GM19324 (cell line): ENCODE measurements at regions not wholly inside any gene's neighbourhood (a gene's known extent, or its start where the extent isn't known, plus 50 kb on each side); places are given as distances from the start of the nearest gene placed in this dataset.
"Not testable (repeated sequence)": the region's sequence is repeated elsewhere in the genome, so short reads cannot be mapped to it uniquely, and the experiment has no call there.

Experiments
- ATAC-seq: cut with Tn5 transposase; IDR thresholded peaks from one replicate; pipeline ENCODE4 v1.9.1; 2021; ENCODE audit warnings: mild to moderate bottlenecking, moderate library complexity; ENCODE audit not compliant: unreplicated experiment, low FRiP score

DNA sequence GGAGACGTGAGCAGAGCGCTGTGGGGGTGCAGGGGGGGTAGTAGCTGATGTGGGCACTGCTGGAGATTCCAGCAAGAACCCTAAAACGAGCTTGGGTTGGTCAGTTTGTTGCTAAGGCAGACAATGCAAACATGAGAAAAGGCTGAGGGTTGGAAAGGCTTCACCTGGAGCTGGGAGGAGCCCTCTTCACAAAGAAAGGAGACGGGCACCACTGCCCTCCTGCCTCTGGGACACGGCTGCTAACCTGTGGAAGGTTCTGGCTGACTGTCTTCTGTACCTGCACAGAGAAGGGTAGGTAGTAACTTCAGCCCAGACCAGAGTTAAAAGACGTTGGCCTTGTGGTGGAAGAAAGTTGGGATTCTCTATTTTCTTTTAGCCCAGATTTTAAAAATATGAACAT is 108.7 kb downstream of the SUCLA2 start:
- ATAC-seq, result no peak

DNA sequence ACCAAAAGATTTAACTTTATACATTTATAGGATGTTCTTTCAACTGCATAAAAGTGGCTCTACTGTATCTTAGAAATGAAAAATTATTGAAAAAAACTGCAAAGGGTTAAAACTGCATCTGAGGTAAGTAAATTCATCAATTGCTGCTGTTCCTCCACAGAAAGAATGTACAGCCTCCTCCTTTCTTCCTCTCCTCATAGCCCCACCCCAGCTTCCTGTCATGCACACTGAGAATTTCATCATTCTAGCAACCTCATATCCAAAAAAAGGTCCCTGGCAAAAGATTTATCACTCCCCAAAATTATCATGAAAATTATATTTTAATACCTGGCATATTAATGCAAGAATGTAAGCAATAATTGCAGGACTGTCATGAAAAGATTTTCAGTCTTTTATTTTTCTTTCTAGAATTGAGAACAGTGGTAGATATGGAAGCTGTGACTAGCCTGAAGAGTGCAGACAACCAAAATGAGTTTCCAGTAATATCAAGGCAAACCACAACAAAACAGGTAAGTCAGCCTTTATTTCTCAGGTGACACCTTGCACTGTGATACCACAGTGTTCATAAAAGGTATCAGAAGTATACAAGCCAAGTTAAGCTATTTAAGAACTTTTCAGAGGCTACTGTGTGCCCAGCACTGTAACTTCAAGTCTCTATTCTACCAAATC is 110.8 kb downstream of the SUCLA2 start:
- no peak for ATAC-seq

DNA sequence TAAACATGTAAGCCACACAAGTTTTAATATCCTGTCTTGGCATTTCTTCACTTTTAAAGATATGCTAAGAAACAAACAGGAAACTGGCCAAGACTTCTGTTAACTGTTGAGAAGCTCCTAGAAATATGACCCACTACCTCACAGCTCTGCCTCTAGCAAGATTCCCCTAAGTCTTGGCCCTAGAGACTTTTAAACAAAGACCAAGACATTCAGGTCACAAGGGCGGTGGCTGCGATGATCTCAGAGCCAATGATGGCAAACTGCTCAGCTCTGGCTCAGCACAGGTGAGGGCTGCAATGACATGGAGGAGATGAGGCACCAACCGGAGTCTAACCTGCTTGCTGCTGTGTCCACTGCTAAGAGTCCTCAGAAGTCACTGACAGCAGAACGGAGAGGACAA is 114.8 kb downstream of the SUCLA2 start:
- no peak for ATAC-seq

DNA sequence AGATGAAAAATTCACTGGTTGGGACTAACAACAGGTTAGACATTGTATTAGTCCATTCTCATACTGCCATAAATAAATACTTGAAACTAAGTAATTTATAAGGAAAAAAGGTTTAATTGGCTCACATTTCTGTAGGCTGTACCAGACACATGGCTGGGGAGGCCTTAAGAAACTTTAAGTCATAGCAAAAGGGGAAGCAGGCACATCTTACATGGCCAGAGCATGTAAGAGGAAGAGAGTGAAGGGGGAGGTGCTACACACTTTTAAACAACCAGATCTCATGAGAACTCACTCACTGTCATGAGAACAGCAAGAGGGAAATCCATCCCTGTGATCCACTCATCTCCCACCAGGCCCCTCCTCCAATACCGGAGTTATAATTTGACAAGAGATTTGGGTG is 125.9 kb downstream of the SUCLA2 start:
- no peak for ATAC-seq

DNA sequence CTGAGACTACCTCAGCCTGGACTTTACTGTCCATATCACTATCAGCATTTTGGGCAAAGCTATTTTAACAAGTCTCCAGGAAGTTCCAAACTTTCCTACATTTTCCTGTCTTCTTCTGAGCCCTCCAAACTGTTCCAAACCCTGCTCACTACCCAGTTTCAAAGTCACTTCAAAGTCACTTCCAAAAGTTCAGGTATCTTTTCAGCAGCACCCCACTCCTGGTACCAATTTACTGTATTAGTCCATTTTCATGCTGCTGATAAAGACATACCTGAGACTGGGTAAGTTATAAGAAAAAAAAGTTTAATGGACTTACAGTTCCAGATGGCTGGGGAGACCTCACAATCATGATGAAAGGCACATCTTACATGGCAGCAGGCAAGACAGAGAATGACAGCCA is 127.1 kb downstream of the SUCLA2 start:
- not testable (repeated sequence) for ATAC-seq

DNA sequence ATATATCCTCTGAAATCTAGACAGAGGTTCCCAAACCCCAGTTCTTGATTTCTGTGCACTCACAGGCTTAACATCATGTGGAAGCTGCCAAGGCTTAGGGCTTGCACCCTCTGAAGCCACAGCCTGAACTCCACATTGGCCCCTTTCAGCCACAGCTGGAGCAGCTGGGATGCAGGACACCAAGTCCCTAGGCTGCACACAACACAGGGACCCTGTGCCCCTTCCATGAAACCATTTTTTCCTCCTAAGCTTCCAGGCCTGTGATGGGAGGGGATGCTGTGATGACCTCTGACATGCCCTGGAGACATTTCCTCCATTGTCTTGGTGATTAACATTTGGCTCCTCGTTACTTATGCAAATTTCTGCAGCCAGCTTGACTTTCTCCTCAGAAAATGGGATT is 127.8 kb downstream of the SUCLA2 start:
- not testable (repeated sequence) for ATAC-seq

DNA sequence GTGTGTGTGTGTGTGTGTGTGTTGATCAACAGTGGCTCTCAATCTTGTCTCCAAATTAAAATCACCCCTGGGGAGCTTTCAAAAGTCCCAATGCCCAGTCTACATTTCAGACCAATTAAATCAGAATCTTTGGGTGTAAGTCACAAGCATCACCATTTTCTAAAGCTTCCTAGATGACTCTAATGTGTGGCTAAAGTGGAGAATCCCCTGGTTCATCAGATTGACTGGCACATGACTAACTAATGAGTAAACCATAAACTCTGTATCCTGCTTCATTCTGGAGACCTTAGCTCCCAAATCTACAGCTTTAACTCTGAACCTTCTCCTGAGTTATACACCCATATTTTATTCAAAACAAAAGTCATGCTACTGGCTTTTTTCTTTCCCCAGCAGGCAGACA is 131.3 kb downstream of the SUCLA2 start:
- ATAC-seq, result no peak

DNA sequence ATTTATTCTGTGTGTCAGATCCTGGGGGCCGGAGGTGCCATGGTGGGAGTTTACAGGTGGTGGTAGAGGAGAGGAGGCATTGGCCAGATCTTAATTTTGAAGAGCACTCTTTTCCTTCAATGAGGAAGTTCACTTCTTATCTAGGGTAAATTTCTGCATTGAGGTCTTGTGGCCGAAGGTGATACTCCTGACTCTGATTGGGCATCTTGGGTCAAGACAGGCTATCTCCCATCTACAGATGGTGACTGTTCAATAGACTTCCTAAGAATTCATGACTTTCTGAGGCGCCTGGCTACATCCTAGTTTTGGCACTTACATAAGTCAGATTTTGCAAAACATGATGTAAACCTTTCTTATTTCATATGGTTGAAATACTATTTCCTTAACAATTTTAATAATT is 135.2 kb downstream of the SUCLA2 start:
- ATAC-seq, result no peak

DNA sequence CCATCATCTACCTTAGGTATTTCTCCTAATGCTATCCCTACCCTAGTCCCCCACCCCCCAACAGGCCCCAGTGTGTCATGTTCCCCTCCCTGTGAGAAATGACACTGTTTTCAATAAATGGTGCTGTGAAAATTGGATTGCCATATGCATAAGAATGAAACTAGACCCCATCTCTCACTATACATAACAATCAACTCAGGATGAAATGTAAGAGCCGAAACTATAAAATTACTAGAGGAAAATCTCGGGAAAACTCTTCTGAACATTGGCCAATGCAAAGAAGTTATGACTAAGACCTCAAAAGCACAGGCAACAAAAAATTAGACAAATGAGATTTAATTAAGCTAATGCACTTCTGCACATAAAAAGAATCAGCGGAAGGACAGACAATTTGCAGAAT is 138.2 kb downstream of the SUCLA2 start:
- no peak for ATAC-seq

DNA sequence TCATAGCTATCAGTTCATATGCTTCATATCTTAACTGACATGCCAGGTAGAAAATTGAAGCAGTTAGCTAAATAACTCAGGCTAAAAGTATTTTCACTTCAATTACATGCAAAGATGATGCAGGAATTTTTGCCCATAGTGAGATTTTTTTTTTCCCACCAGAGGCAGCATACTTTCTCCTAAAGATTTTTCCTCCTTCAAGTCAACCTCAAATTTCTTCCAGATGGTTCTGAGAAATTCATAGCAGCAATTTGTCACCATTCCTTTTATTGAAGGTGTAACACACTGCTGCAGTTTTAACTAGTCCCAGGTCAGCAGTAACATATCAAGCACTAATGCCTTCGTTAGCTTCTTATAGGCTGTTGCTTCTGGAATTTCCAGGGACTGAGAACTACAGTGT is 141.9 kb downstream of the SUCLA2 start:
- ATAC-seq, result no peak

DNA sequence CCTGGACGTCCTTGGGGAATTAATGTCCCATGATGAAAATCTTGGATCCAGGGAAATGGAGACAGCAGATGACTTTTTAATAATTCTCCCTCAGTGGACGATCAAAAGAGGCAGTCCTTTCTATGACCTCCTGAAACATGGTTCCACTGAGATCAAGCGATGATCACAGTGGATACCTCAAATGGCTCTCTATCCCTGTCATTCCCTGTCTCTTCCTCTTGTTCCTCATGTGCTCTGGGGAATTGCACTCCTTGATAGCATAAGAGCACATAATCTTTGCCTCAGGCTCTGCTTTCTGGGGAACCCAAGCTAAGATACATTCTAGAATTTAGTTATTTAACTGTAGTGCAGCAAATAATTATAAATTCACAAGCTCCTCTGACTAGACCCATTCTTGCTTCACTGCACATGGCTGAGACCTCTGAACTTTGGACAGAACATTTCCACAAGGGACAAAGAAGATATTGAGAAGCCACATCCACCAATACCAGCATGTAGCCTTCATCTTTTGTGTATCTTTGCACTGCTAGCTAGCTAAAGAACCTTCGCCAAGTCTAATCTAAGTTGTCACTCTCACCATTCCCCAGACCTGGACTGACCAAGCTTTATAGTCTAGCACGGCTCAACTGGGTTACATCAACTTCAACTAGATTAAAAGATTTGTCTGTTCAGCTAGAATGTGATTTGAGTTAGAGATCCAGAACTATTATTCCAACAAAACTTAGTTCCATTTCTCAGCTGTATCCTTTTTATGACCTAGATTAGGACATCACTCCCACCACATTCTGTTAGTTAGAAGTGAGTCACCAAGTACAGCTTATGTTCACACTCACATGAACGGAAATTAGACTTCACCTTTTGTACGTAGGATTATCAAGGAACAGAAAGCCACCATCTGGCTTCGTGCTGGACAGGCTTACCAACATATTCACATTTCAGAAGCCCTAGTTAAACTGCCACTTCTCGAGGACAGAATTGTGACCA is 142.7 kb downstream of the SUCLA2 start:
- ATAC-seq, result no peak

DNA sequence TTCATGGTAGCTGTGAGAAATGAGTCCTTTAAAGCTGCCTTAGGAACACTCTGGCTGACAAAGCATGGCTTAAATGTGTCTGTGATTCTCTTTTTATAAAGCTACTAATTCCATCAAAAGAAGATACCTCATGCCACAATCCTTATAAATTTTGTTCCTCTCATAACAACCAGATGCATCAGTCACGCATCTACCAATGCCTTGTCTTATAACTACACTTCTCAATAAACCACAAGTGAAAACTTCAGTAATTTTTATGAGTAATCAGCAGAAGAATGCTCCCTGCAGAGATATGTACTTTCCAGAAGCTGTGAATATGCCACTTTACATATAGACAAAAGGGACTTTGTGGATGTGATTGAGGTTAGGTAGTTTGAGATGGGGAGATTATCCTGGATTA is 147.8 kb downstream of the SUCLA2 start:
- ATAC-seq, result no peak

DNA sequence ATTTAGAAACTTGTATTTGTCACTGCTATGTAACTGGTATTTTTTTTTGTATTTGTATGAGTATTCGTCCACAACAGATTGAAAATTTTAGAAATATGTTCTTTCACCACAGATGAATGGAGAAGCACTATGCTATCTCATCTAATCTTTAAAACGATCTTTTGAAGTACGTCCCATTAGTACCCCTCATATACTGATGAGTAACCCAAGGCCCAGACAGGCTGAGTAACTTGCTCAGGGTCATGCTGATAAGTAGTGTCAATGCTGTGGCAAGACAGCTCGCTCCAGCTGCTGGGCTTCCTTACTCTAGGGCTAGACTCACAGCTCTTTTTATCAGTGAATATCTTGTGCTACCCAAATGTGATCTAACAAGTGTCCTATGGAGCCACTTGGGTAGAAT is 154.2 kb downstream of the SUCLA2 start:
- ATAC-seq, result no peak

DNA sequence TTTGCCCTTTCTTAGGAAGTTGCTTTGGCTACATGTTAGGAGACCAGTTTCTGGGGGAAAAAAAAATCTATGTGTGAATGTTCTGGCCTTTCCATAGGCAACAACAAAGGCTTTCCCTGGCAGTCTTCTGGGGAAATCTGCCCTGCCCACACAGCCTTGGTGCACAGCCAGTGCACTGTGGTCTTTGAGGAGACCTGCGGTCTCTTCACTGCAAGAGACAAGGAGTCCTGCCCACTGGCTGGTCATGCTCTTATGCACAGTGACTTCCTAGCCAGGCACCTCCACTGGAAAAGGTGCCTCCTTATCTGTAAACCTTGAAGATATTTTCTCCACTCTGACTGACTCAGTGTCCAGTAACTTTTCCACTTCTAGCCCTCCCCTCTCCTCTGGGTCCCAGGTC is 155.1 kb downstream of the SUCLA2 start:
- no peak for ATAC-seq

DNA sequence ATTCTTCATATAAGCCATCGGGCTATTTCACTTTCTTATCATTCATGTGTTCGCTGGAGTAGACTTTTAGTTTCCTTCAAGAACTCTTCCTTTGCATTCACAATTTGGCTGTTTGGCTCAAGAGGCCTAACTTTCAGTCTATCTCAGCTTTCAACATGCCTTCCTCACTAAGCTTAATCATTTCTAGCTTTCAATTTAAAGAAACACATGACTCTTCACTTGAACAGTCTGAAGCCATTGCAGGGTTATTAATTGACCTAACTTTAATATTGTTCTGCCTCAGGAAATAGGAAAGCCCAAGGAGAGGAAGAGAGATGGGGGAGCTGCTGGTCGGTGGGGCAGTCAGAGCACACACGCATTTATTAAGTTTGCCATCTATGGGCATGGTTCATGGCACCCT is 158.1 kb downstream of the SUCLA2 start:
- ATAC-seq, result no peak

DNA sequence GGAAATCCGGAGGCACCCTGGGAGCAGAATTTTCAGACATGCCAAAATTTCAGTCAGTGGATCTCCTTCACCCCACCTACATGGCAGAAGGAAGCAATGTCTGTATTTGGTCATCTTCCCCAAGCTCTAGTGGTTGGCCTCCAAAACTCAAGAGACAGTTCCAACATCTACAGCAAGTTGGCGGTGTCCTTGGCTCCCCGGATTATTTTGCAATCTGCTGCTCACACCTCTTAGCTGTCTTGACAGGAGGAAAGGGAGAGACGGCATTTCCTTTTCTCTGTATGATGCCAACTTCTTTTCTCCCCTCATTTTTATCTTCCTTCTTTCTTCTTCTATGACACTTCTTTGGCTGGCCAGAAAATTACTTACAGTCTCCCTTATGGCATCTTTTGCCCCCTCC is 159.9 kb downstream of the SUCLA2 start:
- ATAC-seq, result no peak

DNA sequence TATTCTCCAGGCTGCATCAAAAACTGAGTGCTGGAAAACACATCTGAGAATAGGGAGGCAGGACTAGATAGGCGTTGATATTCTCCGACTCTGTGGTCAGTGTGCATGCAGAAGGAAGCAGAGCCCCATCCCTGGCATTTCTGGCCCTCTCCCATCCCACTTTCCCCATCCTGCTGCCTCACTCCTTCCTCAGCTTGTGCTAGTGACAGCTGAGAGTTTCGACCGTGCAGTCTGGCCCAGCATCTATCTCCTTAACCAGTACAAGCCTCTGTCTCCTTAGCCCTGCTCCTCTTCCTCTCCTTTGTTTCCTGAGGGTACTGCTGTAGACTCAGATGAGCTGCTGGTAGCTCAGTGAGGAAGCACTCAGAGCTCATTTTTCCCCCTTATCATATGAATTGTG is 163.2 kb downstream of the SUCLA2 start:
- ATAC-seq, result no peak

DNA sequence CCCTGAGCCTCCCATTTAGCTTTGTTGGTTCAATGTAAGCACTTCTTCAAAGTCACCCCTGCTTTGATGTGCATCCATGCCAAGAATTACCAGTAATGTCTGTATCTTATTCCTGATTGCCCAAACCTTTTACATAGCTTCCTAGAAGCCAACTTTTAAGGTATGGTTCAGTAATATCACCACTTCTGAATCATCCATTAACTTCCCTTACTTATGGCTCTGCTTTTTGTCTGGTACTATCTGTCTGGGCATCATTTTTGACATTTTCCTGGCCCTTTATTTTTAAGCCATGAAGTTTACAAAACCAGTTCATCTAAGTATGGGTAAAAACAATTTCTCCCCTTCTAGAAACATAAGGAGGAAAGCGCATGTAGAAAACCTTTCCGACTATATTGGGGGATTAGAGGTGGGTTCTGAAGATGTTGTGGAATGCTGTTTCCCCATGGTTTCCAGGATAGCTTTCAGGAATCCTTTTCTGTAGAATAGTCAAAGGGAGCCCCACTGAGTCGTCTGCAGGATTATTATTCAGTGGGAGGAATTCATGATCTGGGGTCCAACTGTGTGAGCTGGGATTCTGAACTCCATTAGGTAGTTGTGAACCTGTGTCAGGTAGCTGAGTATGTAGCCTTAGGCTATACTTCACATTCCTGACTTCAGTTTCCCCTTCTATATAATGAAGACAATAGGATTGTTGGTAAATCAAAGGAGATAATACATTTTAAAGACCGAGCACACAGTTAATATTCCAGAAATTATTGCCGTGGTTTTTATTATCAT is 163.8 kb downstream of the SUCLA2 start:
- ATAC-seq, result no peak

DNA sequence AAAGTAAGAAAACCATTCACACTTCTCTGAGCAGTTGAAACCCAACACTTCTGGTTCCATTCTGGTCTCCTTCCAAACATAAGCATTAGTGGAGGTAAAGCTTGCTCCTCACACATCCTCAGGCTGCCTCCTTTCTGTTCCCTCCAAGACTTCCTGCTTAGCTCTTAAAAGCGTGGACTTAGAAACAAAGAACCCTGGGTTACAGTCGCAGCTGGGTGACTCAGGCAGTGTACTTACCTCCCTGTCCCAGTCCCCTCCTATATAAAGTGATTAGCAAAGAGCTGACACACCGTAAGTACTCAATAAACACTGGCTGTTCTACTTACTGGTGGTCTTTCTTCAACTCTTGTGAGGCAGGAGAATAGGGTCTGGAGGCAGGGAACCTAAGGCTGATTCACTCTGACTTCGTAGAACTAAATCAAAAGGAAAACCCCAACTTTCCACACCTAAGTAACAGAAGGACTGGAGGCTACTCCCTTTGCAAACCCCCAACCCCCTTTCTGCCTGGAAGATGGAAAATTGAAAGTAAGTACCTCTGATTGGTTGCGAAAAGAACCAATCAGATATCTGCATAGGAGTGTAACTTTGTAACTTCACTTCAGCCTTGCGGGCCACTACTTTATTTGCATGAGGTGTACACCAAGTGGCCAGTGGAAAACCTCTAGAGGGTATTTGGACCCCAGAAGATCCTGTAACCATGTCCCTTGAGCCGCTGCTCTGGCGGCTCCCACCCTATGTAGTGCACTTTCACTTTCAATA is 165.4 kb downstream of the SUCLA2 start:
- ATAC-seq, result no peak

DNA sequence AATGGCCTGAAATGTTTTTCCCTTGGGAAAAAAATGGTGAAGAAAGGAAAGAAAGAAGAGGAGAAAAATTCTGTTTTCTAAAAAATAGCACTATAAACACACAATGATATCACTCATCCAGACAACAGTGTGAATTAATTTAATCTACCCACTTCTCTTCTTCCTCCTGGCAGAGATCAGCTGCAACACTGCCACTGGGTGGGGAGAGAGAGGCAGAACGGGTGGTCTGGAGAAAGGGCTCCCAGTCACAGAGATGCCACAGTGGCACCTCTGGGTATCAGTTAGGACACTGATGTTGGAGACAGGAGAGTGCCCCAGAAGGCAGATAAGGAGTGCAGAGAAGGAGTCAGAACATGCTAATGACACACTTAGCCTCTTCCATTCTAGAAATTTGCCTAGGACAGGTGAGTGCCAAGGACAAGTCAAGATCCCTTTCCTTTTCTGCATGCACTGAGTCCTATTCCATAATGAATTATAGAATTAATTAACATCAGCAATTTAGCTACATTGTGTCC is 168.6 kb downstream of the SUCLA2 start:
- no peak for ATAC-seq
